SU-DHL-6 (cell line): ENCODE measurements at regions not wholly inside any gene's neighbourhood (a gene's known extent, or its start where the extent isn't known, plus 50 kb on each side); places are given as distances from the start of the nearest gene placed in this dataset.

Experiments
- H2AFZ ChIP-seq: fragments of 200-600 bp; sonication (generic); 2 replicates; pipeline ENCODE4 v1.6.1; 2014; ENCODE audit warnings: low read depth, mild to moderate bottlenecking, moderate library complexity, mixed read lengths, antibody characterized with exemption, low read length; ENCODE audit not compliant: severe bottlenecking
- H3F3A ChIP-seq: fragments of 200-600 bp; shearing (Covaris generic); 2 replicates; pipeline ENCODE4 v1.6.0; 2016; ENCODE audit warnings: antibody characterized with exemption, mild to moderate bottlenecking; ENCODE audit not compliant: insufficient read depth
- H3K27ac ChIP-seq: fragments of 200-600 bp; sonication (generic); 2 replicates; pipeline ENCODE4 v1.5.1; 2016; ENCODE audit warnings: low read depth, mild to moderate bottlenecking, low read length, moderate library complexity, mixed read lengths
- H3K27me3 ChIP-seq: fragments of 200-600 bp; sonication (generic), shearing (Covaris generic); 2 replicates; pipeline ENCODE4 v1.6.0; 2014; ENCODE audit warnings: mild to moderate bottlenecking, low read length
- H3K36me3 ChIP-seq: fragments of 200-600 bp; sonication (generic); 2 replicates; pipeline ENCODE4 v1.6.1; 2014; ENCODE audit warnings: mild to moderate bottlenecking, low read length, mixed read lengths
- H3K4me2 ChIP-seq: fragments of 300-600, 200-600 bp; shearing (Covaris generic), sonication (generic); 2 replicates; pipeline ENCODE4 v1.6.0; 2014; ENCODE audit warnings: low read length, low read depth, mild to moderate bottlenecking; ENCODE audit not compliant: poor library complexity, severe bottlenecking
- H3K4me3 ChIP-seq: fragments of 200-600 bp; sonication (generic); 2 replicates; pipeline ENCODE4 v1.5.1; 2014; ENCODE audit warnings: antibody characterized with exemption, low read length, mild to moderate bottlenecking, mixed read lengths; ENCODE audit not compliant: insufficient read depth, poor library complexity, severe bottlenecking
- H3K79me2 ChIP-seq: fragments of 200-600 bp; sonication (generic); 2 replicates; pipeline ENCODE4 v1.6.1; 2014; ENCODE audit warnings: mild to moderate bottlenecking, low read length, moderate library complexity; ENCODE audit not compliant: insufficient read depth
- H3K9ac ChIP-seq: fragments of 200-600 bp; sonication (generic); 2 replicates; pipeline ENCODE4 v1.7.0; 2014; ENCODE audit warnings: mild to moderate bottlenecking, low read length
- H3K9me2 ChIP-seq: fragments of 200-600 bp; sonication (generic); replicated peaks from 2 replicates; pipeline ENCODE4 v1.6.1; 2014; ENCODE audit warnings: low read length; ENCODE audit not compliant: insufficient read depth
- H3K9me3 ChIP-seq: fragments of 200-600 bp; sonication (generic); 2 replicates; pipeline ENCODE4 v1.6.1; 2014; ENCODE audit warnings: low read length, mixed read lengths; ENCODE audit not compliant: insufficient read depth
- H4K20me1 ChIP-seq: fragments of 200-600 bp; sonication (generic); 2 replicates; pipeline ENCODE4 v1.6.1; 2014; ENCODE audit warnings: low read depth, mild to moderate bottlenecking, antibody characterized with exemption, low read length, moderate library complexity, mixed read lengths
- CTCF ChIP-seq: fragments of 200-600 bp; sonication (generic); IDR thresholded peaks from one replicate; pipeline ENCODE4 v1.5.1; 2017; ENCODE audit warnings: antibody characterized with exemption, mild to moderate bottlenecking, low read length, moderate library complexity; ENCODE audit not compliant: insufficient read depth, poor library complexity, severe bottlenecking
- EZH2phosphoT487 ChIP-seq: fragments of 200-600 bp; sonication (generic), shearing (Covaris generic); conservative IDR thresholded peaks from 2 replicates; pipeline ENCODE4 v1.6.1; 2018; ENCODE audit warnings: mild to moderate bottlenecking, antibody characterized with exemption, low read length, moderate library complexity, mixed read lengths

- no peaks in the 10 kb centered on the region for H3K79me2 ChIP-seq
- H3K36me3 ChIP-seq, result no peaks in the 10 kb centered on the region
- H3K9ac ChIP-seq, result no peak overlapping the region
- no peak overlapping the region for H2AFZ ChIP-seq
- H3K27me3 ChIP-seq, result no peaks in the 10 kb centered on the region
- TF ChIP-seq CTCF (no peak), EZH2phosphoT487 (no peak)
- no peaks in the 10 kb centered on the region for H4K20me1 ChIP-seq
- no peak overlapping the region for H3K27ac ChIP-seq
- no peak overlapping the region for H3K4me2 ChIP-seq
- no peak overlapping the region for H3K4me3 ChIP-seq
- H3F3A ChIP-seq, result no peaks in the 10 kb centered on the region
- H3K9me2 ChIP-seq, result no peaks in the 10 kb centered on the region
- peaks cover 7% of the 10 kb centered on the region; the same call in 1 of the 2 replicates for H3K9me3 ChIP-seq
Measured at GRCh38 chr1:189929501-189930099, 548.1 kb downstream of the BRINP3 start.

- Histone ChIP-seq H3K36me3 (no peaks in the 10 kb centered on the region), H3K27me3 (no peaks in the 10 kb centered on the region), H3F3A (no peaks in the 10 kb centered on the region), H3K27ac (no peak overlapping the region), H4K20me1 (no peaks in the 10 kb centered on the region), H3K9me3 (no peaks in the 10 kb centered on the region), H3K9me2 (no peaks in the 10 kb centered on the region), H2AFZ (no peak overlapping the region), H3K9ac (no peak overlapping the region), H3K4me3 (no peak overlapping the region), H3K79me2 (no peaks in the 10 kb centered on the region), H3K4me2 (no peak overlapping the region)
- TF ChIP-seq EZH2phosphoT487, result no peak
- no peak for TF ChIP-seq CTCF
Measured at GRCh38 chr1:189936861-189937260, 540.8 kb downstream of the BRINP3 start.

GRCh38 chr1:189939967-189940366 lies 537.7 kb downstream of the BRINP3 start:
- no peaks in the 10 kb centered on the region for H4K20me1 ChIP-seq
- no peaks in the 10 kb centered on the region for H3K27me3 ChIP-seq
- H3K9ac ChIP-seq, result no peak overlapping the region
- no peaks in the 10 kb centered on the region for H3K79me2 ChIP-seq
- no peaks in the 10 kb centered on the region for H3K9me3 ChIP-seq
- no peak overlapping the region for H3K4me2 ChIP-seq
- H2AFZ ChIP-seq, result no peak overlapping the region
- H3K4me3 ChIP-seq, result no peak overlapping the region
- H3K27ac ChIP-seq, result no peak overlapping the region
- H3F3A ChIP-seq, result no peaks in the 10 kb centered on the region
- H3K9me2 ChIP-seq, result no peaks in the 10 kb centered on the region
- TF ChIP-seq CTCF (no peak), EZH2phosphoT487 (no peak)
- no peaks in the 10 kb centered on the region for H3K36me3 ChIP-seq
